Skeletal muscle satellite cell (primary cell): ENCODE measurements at regions not wholly inside any gene's neighbourhood (a gene's known extent, or its start where the extent isn't known, plus 50 kb on each side); places are given as distances from the start of the nearest gene placed in this dataset.

Experiments
- H3K27me3 ChIP-seq: 2 replicates; pipeline ENCODE4 v1.7.0; 2013; ENCODE audit warnings: low read length; ENCODE audit not compliant: control insufficient read depth, insufficient read depth
- H3K36me3 ChIP-seq: 2 replicates; pipeline ENCODE4 v1.7.0; 2013; ENCODE audit warnings: mild to moderate bottlenecking, control low read depth, low read length; ENCODE audit not compliant: insufficient read depth
- H3K4me1 ChIP-seq: 2 replicates; pipeline ENCODE4 v1.7.0; 2013; ENCODE audit warnings: low read length; ENCODE audit not compliant: control insufficient read depth, insufficient read depth
- H3K4me2 ChIP-seq: 2 replicates; pipeline ENCODE4 v1.7.0; 2013; ENCODE audit warnings: mild to moderate bottlenecking, low read length
- H3K4me3 ChIP-seq: 2 replicates; pipeline ENCODE4 v1.7.0; 2013; ENCODE audit warnings: low read length
- H3K9ac ChIP-seq: 2 replicates; pipeline ENCODE4 v1.7.0; 2013; ENCODE audit warnings: mild to moderate bottlenecking, low read depth, low read length, moderate library complexity
- H3K9me3 ChIP-seq: replicated peaks from 2 replicates; pipeline ENCODE4 v1.7.0; 2013; ENCODE audit warnings: mild to moderate bottlenecking, control low read depth, low read length

GRCh38 chr13:39942552-39943273, 287.3 kb downstream of the COG6 start:
- Histone ChIP-seq H3K9me3 (no peaks in the 10 kb centered on the region), H3K4me3 (no peak overlapping the region), H3K36me3 (no peaks in the 10 kb centered on the region), H3K4me2 (peak overlapping the region; percentile 12), H3K27me3 (no peaks in the 10 kb centered on the region), H3K4me1 (peaks cover 7% of the 10 kb centered on the region), H3K9ac (no peak overlapping the region)

- H3K4me3 ChIP-seq: no peak overlapping the region
These were observed 288.2 kb downstream of the COG6 start for GRCh38 chr13:39943711-39944110.

GRCh38 chr13:39945226-39945625, 289.8 kb downstream of the COG6 start:
- H3K36me3 ChIP-seq: no peaks in the 10 kb centered on the region
- H3K4me2 ChIP-seq: no peak overlapping the region
- no peak overlapping the region for H3K4me3 ChIP-seq
- H3K9ac ChIP-seq: no peak overlapping the region
- peaks cover 7% of the 10 kb centered on the region for H3K4me1 ChIP-seq
- no peaks in the 10 kb centered on the region for H3K27me3 ChIP-seq
- H3K9me3 ChIP-seq: no peaks in the 10 kb centered on the region

More at GRCh38 chr13:39943711-39944110, 288.2 kb downstream of the COG6 start:
- H3K9ac ChIP-seq: peak overlapping the region; percentile 26
- peaks cover 7% of the 10 kb centered on the region for H3K4me1 ChIP-seq
- no peaks in the 10 kb centered on the region for H3K27me3 ChIP-seq
- H3K9me3 ChIP-seq: no peaks in the 10 kb centered on the region
- H3K4me2 ChIP-seq: no peak overlapping the region
- no peaks in the 10 kb centered on the region for H3K36me3 ChIP-seq

GRCh38 chr13:39946769-39947168, 291.3 kb downstream of the COG6 start:
- H3K4me3 ChIP-seq: no peak overlapping the region

GRCh38 chr13:39951301-39951700, 295.8 kb downstream of the COG6 start:
- no peak overlapping the region for H3K9ac ChIP-seq
- H3K36me3 ChIP-seq: no peaks in the 10 kb centered on the region
- H3K27me3 ChIP-seq: no peaks in the 10 kb centered on the region
- no peak overlapping the region for H3K4me2 ChIP-seq
- peaks cover 10% of the 10 kb centered on the region for H3K4me1 ChIP-seq
- H3K9me3 ChIP-seq: no peaks in the 10 kb centered on the region
- no peak overlapping the region for H3K4me3 ChIP-seq

More at GRCh38 chr13:39946769-39947168, 291.3 kb downstream of the COG6 start:
- Histone ChIP-seq H3K27me3 (no peaks in the 10 kb centered on the region), H3K9me3 (no peaks in the 10 kb centered on the region), H3K9ac (no peak overlapping the region), H3K4me1 (peaks cover 7% of the 10 kb centered on the region), H3K36me3 (no peaks in the 10 kb centered on the region), H3K4me2 (no peak overlapping the region)

DNA sequence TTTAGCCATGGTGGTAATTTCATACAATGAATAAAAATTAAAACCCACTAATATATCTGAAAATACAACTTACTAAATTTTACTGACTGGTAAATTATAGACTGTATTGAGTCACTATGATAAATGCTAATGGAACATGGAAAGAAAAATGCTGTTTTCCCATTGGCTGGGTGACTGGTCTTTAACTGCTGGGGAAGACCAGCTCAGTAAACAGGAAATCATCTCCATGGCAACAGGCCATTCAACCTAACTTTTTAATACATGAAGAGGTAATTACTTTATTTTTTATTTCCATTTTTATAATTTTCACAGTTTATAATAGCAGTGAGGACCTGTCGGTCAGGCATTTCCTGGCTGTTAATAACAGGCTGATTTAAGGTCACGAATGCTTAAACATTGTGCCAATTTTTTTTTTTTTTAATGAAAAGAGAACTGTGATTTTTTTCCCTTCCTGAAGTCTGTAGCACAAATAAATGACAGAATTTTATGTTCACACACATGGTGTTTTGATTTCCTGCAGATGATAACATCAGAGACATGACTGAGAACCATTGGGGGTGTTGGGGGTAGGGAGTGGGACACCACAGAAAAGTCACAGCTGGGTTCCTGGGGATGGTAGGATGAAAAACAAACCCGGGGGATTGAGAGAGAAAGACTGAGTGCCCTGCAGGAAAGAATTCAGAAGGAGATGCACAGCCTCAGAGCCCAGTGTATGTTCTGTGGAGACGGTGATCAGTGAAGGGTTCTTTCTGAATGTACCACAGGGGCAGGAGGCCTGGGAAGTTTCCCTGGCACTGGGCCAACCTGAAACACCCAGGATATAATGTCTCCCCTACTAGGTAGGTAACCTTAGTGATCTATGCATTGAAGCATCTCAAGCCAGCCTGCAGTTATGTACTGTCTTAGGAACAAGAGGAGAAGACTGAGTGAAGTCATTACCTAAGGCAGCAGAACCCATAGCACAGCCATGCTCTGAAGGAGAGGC, 297.1 kb downstream of the COG6 start:
- H3K9ac ChIP-seq: no peak overlapping the region
- no peaks in the 10 kb centered on the region for H3K36me3 ChIP-seq
- no peaks in the 10 kb centered on the region for H3K9me3 ChIP-seq
- H3K4me2 ChIP-seq: no peak overlapping the region
- no peaks in the 10 kb centered on the region for H3K27me3 ChIP-seq
- H3K4me3 ChIP-seq: no peak overlapping the region
- peaks cover 10% of the 10 kb centered on the region for H3K4me1 ChIP-seq

DNA sequence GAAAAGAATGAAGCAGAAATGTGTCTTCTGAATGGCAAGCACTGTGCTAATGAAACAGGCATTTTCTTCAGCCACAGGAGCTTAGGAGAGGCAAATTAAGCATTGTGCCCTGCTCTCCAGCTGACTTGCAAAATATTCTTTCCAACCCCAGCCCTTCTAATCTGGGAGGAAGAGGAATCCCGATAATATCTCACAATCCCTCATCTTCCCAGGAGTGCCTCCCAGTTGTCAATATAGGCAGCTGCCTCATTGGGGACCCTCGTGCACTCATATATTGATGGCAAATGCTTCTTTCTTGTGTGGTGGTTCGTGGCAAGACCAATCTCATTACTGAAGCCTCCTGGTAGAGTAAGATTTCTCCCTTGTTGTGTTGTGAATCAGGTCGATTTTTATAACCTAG, 299.0 kb downstream of the COG6 start:
- no peaks in the 10 kb centered on the region for H3K36me3 ChIP-seq
- H3K4me1 ChIP-seq: peaks cover 10% of the 10 kb centered on the region
- H3K4me3 ChIP-seq: no peak overlapping the region
- no peak overlapping the region for H3K4me2 ChIP-seq
- no peaks in the 10 kb centered on the region for H3K9me3 ChIP-seq
- H3K27me3 ChIP-seq: no peaks in the 10 kb centered on the region
- H3K9ac ChIP-seq: no peak overlapping the region

DNA sequence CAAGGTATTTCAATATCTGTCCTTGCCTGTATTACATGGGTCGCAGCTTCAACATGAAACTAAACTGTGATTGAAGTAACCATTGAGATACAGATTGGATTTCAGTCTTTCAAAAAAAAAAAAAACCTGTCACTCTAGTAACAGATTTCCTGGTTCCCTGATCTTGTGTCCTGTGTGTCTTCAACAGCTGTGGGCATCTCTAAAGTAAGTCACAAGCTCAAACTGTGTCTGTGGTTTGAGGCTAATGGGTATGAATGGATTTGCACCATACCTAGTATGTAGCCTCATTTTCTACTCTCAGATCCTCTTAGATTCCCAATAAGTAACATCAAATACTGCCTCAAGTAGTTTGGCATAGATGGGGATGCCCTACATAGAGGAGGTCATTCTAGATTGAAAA, 300.1 kb downstream of the COG6 start:
- H3K9ac ChIP-seq: no peak overlapping the region
- H3K4me1 ChIP-seq: peaks cover 10% of the 10 kb centered on the region
- H3K4me3 ChIP-seq: no peak overlapping the region
- no peaks in the 10 kb centered on the region for H3K27me3 ChIP-seq
- no peaks in the 10 kb centered on the region for H3K9me3 ChIP-seq
- no peak overlapping the region for H3K4me2 ChIP-seq
- H3K36me3 ChIP-seq: no peaks in the 10 kb centered on the region

DNA sequence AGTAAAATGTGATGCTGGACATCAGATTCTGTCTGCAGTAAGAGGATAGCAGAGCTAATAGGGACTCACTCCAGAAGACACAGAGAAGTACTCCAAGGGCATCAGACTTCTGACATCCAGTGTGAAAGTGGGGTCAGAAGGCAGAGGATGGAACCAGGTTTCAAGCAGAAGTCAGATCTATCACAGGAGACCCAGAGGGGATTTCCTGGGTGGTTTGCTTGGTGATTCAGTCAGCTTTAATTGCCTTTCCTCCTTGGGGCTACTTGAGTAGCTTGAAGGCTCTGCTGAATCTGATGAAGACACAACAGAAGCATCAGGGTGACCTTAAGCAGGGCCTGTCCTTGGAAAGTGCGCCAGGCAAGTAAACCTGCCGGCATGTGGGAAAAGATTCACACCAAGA, 300.6 kb downstream of the COG6 start:
- H3K4me1 ChIP-seq: peaks cover 10% of the 10 kb centered on the region
- H3K4me3 ChIP-seq: no peak overlapping the region
- H3K36me3 ChIP-seq: no peaks in the 10 kb centered on the region
- H3K27me3 ChIP-seq: no peaks in the 10 kb centered on the region
- no peaks in the 10 kb centered on the region for H3K9me3 ChIP-seq
- no peak overlapping the region for H3K4me2 ChIP-seq
- H3K9ac ChIP-seq: no peak overlapping the region

- Histone ChIP-seq H3K9me3 (no peaks in the 10 kb centered on the region), H3K4me3 (no peak overlapping the region), H3K4me2 (no peak overlapping the region), H3K27me3 (no peaks in the 10 kb centered on the region), H3K36me3 (no peaks in the 10 kb centered on the region), H3K4me1 (no peaks in the 10 kb centered on the region), H3K9ac (no peak overlapping the region)
These were observed 302.6 kb downstream of the COG6 start for GRCh38 chr13:39957868-39958677.

GRCh38 chr13:39959497-39960144, 304.2 kb downstream of the COG6 start:
- no peak overlapping the region for H3K9ac ChIP-seq
- H3K4me1 ChIP-seq: no peaks in the 10 kb centered on the region
- no peaks in the 10 kb centered on the region for H3K9me3 ChIP-seq

More at GRCh38 chr13:39959497-39960144, 304.2 kb downstream of the COG6 start:
- H3K4me2 ChIP-seq: no peak overlapping the region
- no peak overlapping the region for H3K4me3 ChIP-seq
- H3K27me3 ChIP-seq: no peaks in the 10 kb centered on the region
- H3K36me3 ChIP-seq: no peaks in the 10 kb centered on the region
